GM12872 (cell line): ENCODE measurements at regions not wholly inside any gene's neighbourhood (a gene's known extent, or its start where the extent isn't known, plus 50 kb on each side); places are given as distances from the start of the nearest gene placed in this dataset.

Source experiments
- TF ChIP-seq, protein P1 (sequence below): IDR thresholded peaks from 3 replicates; pipeline ENCODE4 v1.5.1; 2011; ENCODE audit warnings: low read depth, mild to moderate bottlenecking, low read length, moderate library complexity; ENCODE audit not compliant: insufficient read depth

DNA sequence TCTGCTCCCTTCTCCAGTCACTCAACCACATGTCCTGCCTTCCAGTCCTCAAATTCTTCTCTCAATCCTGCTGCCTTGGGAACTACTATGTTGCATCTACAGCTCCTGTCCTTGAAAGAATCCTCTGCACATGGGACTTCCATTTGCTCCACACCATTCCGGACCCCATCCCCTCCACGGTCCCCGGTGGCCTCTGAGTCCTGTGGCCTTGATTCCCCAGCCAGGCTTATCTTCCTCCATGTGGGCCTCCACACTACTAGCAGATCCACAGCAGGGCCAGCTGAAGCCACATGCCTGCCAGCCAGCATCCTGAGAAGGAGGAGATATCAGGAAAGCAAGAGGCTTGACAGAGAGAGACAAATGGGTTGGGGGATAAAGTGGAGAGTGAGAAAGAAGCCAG, 1323.8 kb downstream of the UQCRFS1 start:
- TF ChIP-seq, protein P1, sequence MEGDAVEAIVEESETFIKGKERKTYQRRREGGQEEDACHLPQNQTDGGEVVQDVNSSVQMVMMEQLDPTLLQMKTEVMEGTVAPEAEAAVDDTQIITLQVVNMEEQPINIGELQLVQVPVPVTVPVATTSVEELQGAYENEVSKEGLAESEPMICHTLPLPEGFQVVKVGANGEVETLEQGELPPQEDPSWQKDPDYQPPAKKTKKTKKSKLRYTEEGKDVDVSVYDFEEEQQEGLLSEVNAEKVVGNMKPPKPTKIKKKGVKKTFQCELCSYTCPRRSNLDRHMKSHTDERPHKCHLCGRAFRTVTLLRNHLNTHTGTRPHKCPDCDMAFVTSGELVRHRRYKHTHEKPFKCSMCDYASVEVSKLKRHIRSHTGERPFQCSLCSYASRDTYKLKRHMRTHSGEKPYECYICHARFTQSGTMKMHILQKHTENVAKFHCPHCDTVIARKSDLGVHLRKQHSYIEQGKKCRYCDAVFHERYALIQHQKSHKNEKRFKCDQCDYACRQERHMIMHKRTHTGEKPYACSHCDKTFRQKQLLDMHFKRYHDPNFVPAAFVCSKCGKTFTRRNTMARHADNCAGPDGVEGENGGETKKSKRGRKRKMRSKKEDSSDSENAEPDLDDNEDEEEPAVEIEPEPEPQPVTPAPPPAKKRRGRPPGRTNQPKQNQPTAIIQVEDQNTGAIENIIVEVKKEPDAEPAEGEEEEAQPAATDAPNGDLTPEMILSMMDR, result no peak

DNA sequence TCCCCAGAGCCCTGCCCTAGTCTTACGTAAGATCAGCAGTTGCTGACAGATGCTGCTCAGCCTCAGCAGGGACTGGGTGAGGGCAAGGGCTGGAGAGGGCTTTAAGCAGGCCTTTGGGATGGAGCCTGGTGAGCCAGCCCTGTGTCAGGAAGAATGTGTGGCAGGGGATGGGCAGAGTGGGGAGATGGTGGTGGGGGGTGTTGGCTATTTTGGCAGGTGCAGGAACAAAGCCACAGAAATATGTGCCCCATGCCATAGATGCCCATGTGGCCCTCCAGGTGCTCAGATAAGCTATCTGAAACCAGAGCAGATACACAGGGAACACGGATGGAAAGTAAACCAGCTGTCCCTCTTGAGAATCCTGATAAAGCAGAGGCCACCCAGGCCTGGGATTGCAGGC, 1325.0 kb downstream of the UQCRFS1 start:
- TF ChIP-seq, protein P1, result no peak

DNA sequence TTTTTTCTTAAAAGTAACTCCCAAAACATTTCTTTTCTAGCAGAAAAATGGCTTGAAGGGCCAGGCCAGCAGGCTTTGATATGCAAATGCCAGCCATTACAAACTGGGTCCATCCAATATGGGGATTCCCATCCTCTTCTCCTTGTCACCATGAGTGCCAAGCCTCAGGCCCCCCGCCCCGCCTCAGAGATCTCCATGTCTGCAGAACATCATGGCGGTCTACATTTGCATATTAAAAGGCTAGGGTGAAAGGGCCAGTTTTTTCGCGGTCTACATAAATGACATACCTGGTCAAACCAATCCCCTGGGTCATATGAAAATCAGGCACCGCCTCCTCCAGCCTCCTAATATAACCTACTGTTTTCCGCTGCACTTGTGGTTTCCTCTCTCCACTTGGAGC, 1327.6 kb downstream of the UQCRFS1 start:
- TF ChIP-seq, protein P1, result no peak

DNA sequence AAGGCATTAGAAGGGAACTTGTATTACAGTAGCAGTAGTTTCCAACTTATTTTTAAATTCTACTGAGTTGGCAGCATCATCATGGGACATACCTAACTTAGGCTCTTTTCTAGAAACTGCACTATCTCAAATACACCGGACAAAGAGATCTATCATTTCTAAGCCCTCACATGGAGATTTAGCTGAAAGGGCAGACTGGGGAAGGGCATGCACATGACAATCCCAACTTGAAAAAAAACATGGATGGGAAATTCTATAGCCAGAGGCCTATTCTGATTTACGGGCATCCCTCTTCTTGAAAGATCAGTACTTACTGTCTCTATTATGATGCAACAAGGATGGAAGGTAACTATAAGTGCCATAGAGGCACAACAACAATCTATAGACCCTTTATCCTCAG, 1328.6 kb downstream of the UQCRFS1 start:
- TF ChIP-seq, protein P1, result no peak

DNA sequence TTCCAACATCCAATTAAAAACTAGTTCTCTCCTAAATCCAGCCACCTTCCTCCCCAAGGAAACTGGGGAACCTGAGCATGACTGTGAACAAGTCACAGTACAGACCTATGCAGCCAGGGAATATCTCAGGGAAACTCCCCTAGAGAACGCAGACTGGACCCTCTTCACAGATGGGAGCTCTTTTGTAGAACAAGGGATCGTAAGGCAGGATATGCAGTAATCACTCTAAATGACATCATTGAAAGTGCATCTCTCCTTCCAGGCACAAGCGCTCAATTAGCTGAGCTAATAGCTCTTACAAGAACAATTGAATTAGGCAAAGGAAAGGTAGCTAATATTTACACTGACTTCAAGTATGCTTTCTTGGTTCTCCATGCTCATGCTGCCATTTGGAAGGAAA, 1331.7 kb downstream of the UQCRFS1 start:
- TF ChIP-seq, protein P1, result no peak

DNA sequence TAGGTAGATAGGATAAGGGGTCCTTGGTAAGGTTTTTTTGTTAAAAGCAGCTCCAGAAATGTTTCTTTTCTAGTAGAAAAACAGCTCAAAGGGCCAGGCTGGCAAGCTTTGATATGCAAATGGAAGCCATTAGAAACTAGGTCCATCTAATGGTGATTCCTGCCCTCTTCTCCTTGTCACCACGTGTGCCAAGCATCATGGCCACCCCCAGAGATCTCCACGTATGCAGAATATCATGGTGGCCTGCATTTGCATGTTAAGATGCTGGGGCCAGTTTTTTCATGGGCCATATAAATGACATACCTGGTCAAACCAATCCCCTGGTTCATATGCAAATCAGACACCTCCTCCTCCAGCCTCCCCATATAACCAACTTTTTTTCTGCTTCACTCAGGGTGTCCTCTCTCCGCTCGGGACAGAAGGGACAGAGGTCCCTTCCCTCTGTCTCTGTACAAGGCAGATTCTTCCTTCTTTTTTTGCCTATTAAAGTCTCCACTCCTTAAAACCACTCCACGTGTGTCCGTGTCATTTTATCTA, 1335.9 kb downstream of the UQCRFS1 start:
- TF ChIP-seq, protein P1, result no peak

DNA sequence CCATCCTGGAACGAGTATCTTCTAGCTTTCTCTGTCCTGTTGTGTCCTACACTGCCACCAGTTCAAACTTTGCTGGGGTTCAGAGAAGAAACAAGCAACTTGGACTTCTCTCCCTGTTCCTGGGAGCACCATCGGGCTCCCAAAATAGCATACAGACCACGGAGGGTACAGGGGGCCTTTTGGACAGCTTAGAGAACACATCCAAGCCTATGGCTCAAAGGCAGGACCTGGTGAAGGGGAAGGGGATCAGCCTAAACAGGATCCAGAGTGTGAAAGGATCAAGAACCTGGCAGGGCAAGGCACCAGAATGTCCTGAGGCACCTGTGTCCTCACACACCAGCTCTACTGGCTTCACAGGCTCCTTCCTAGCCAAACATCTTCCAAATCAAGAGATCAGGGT, 1336.5 kb downstream of the UQCRFS1 start:
- TF ChIP-seq, protein P1, result no peak
